Hippocampal formation (tissue), 2 donors: ENCODE measurements at regions not wholly inside any gene's neighbourhood (a gene's known extent, or its start where the extent isn't known, plus 50 kb on each side); places are given as distances from the start of the nearest gene placed in this dataset.

Experiments used
- DNase-seq, 2 donors: peaks; one replicate each; lab custom pipeline; 2025; lab: John Stamatoyannopoulos, UW

GRCh38 chr1:2971101-2971501 lies 50.2 kb upstream of the ACTRT2 start:
- no peak for DNase-seq
